NCI-H774 (cell line): ENCODE measurements at regions not wholly inside any gene's neighbourhood (a gene's known extent, or its start where the extent isn't known, plus 50 kb on each side); places are given as distances from the start of the nearest gene placed in this dataset.

ENCODE experiments used
- DNase-seq: peaks from one replicate; lab custom pipeline; 2025; lab: John Stamatoyannopoulos, UW

DNA sequence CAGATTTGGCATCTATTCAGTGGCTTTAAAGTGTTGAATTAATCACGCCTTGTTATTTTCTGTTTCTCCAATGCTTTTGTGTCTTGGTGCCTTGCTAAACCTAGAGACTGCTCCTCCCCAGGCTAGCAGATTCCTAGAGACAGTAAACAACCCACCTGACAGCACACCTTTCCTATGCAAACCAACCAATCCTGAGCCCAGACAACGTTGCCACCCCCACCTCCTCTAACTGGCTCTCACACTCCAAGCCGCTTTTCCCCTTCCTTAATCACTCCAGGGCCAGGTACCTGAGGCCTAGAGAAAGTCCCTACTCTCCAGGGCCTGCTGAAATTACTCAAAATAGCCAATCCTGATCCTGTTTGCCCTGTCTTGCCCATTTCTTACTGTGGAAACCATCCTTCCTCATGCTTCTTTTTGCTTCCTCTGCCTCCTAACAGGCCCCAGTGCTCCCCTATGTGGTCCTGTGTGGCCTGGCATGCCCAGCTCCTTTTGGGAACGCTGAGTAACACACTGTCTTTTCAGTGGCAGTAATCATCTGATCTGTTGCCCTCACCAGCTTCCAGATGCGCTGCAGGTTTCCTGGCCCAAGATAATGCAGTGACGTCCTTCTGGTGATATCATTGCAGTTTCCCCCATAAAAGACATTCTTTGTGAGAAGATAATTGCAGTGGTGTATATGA is 53.4 kb downstream of the GAS1 start:
- no peak for DNase-seq

DNA sequence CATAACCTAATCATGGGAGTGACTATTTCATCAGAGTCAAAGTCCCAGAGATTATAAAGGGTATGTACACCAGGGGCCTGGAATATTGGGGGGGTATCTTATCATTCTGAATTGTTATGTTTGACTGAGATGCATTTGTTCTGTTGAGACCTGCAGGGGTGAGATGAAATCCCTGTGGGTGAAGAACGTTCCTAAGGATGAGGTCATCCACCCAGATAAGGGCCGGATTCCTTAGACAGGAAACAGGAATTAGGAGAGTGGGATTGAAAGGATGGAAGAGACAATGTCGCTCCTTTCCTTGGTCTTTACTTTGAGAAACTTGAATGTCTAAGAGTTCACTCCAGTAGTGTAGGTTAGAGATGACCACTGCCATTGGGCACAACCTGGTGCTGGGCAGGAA is 54.7 kb downstream of the GAS1 start:
- no peak for DNase-seq

DNA sequence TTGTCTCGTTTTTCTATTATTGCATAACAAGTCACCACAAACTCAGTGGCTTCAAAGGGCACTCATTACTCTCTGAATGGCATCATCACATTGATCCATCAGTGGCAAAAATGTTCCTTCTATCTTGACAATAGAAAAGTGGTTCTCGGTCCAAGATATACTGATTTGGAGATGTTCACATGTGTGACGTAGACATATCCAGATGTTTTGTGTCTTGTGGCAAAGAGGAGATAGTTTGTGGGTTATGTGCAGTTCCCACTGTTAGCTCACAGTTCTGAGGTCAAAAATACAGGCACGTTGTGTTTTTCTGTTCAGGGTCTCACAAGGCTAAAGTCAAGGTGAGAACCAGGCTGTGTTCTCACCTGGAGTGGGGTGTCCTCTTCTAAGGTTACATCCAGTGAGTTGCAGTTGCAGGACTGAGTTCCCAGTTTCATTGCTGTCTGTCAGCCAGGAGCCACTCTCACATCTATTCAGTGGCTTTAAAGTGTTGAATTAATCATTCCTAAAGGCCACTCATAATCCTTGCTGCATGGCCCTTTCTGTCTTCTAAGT is 55.3 kb downstream of the GAS1 start:
- no peak for DNase-seq

DNA sequence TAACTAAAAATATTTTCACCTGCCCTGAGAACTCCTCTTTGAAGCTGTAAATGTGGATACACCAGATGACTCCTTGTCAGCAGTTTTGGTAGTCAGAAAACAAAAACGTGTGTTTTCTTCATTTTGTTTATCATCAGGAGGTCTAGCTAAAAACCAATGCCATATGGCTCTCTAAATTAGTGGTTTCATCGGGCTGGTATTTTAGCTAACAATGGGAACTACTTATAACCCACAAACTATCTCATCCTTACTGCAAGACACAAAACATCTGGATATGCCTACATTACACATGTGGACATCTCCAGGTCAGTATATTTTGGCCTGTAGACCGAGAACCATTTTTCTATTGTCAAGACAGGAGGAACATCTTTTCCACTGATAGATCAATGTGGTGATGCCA is 56.2 kb downstream of the GAS1 start:
- no peak for DNase-seq

DNA sequence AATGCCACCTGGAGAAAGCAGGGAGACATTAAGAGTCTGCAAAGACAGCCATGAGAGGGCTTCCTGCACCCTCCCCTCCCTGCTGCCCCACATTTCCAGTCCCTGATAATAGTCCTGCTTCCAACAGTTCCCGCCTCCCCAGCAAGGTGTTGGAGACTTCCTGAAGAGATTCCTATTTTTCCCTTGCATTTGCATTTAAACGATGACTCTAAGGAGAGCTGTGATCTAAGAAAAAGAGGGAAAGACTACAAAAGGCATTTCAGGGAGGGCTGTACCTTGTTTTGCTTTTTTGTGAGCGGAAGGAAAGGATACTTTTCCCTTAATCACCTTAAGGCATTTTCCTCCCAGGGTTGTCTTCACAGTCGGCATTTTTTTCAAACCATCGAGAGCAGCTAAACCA is 62.1 kb downstream of the GAS1 start:
- no peak for DNase-seq

DNA sequence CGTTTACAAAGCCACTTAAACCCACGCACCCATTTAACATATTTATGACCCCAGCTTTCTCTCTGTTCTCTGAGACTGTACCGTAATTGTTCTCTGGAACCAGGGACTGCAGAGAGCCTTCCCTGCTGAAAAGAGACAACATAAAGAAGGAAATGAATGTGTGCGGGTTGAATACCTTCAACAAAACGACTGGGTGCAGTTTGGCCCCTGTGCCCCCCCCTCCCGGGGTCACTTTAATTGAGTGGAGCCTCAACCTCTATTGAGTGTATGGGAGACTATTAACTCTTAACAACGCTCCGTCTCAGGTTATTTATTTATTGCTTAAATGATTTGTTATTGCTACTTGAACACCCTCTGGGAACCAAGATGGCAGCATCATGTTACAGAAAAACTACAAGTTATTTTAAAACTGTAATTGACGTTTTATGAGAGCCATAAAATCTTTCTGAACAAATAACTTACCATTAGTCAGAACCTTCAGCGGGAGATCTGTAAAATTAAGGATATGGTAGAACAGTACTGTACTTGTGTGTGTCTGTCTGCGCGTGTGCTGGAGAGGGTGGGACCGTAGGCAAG is 70.6 kb downstream of the GAS1 start:
- DNase-seq, result no peak

DNA sequence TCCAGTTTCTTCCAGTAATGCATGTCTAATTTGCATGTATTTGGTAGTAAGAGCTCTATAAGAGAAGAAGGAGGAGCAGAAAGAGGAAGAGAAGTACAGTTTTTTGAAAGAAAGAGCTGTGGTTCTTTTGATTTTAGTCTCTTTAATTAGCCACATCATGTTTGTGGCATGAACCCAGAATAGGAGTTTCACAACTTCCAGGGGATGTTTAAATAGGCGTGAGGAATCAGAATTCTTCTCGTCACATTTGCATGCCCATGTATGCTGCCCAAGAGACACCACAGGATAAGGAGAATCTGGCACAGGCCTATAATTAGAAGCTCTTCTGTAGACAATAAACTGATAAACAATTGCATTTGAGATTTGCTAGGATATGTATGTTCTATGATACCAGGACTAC is 78.7 kb downstream of the GAS1 start:
- DNase-seq, result no peak

DNA sequence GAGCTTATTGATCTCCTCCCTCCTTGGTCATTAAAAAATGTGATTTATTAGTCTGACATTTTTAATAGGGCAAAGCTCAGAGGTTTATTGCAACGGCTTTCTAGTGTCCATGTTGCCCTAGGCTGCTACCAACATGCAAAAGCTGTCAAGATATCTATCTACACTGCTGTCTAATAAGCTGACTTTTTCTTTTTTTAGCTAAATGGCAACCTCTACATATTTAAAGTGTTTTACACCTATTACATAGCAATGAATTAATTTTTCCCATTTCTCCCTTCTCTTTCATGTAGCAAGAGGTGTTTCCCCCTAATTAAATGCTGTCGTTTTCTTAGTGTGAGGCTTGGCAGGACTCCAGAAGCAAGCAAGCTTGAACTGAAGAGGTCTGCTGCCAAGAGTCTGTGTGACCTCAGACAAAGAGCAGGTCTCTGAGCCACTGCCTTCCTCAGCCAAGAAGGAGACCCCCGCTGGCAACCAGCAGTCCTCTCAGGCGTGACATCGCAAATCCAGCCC is 79.4 kb downstream of the GAS1 start:
- no peak for DNase-seq

DNA sequence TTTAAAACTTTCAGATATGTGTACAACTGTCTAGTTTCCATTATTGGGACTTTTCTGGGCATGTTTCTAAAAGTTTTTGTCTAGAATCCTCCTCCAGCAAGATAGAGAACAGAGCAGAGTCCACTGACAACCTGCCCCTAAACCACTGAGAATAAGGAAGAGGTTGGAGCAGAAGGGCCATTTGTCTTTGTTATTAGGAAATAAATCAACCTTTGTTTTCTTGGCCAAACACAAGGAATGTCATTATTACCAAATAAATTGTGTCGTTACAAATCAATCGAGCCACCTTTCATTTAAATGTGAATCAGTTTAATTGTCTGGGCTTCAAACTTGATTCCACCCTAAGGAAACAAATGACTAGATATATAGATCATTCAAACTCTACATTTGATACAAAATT is 81.4 kb downstream of the GAS1 start:
- DNase-seq, result no peak

DNA sequence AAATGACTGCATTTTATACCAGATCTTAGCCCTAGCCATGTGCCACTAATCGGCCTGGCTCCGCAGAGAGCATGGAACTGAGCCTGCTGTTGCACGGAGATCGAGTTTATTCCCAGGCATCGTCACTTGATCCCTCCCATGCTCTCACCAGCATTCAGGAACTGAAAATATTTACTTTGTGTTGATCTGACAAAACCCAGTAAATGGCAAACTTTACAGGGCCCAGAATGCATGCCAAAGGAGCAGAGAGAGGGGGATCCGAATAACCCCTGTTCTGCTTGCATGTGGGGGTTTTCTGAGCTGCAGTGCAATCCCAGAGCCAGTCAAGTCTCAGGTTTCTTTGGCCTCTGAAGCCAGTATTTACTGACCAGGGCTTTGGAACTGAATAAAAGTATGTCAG is 87.3 kb downstream of the GAS1 start:
- DNase-seq, result no peak

DNA sequence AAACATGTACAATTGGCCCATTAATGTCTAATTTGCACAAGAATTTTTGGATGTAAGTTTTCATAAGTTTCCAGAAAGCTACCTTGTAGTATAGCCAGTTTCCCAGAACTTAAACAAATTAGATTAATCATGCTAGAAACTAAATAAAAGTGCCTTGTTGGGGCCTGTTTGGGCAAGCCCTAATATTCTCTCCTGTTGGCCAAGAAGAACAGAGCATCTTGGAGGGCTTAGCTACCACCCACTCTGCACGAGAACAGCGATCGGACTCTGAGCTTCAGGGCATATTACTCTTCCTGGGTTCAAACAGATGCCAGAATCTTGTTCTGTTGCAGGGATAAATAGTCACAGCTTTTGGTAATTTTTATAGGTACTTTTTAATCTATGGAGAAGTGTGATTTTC is 88.2 kb downstream of the GAS1 start:
- no peak for DNase-seq

DNA sequence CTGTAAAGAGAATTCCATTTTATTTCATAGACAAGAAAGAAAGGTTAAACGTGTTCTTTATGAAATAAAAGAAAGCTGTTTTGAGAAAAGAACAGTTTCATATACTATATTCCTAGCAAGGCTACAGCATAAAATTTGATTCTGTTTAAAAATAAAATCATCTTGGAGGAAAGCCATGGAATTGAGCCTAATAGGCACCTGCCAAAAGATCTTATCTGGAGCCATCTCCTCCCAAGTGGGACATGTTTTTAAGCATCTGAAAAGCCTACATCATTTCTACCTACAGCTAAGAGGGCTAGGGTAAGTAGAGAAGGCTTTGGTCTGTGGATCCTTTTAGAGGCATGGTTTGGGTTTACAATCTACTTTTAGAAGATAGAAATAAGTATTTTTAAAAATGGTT is 89.3 kb downstream of the GAS1 start:
- DNase-seq, result no peak

DNA sequence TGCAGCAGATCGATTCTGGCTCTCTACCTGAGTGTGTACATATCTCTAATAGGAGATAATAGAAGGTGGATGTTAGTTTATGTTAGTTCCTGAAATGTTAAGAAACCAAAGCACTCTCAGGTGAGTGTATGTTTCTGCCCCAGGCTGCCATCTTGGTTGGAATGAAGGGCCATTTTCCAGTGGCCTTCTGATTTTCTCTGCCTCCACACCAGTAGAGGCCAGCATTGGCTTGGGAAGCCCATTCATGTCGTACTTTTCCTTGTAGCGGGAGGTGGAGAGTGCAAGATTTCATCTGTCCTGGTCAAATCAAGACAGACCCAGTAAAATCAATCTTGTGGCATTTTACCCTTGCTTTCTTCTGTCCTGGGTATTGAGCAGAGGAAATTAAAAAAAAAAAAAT is 91.0 kb downstream of the GAS1 start:
- DNase-seq, result no peak

DNA sequence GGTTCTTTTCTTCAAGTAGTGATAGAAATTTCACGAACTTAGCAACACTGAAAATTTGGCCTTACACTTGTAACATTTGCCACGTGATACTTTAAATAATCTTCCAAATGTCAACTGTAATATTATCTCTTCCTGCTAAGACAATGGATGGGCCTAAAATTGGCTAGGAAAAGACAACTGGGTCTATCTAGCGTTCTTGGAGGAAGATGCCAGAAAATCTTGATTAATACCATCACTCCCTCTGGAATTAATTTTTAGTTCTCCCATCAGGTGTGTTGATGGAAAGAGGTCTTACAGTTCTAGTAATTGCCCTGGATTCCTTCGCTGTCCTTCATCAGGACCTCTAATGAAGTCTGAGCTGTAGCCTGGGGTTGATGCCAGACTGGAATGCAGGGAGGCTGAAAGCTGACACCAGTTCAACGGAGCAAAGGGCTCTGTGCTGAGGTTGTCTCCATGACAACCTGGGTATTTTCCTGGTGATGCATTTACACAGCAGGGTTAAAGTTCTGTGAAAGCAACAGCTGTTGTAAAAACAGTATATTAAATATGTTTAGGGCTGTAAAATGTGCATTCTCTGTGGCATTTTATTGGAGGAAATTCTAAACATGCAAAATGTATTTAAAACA is 92.3 kb downstream of the GAS1 start:
- DNase-seq, result no peak

DNA sequence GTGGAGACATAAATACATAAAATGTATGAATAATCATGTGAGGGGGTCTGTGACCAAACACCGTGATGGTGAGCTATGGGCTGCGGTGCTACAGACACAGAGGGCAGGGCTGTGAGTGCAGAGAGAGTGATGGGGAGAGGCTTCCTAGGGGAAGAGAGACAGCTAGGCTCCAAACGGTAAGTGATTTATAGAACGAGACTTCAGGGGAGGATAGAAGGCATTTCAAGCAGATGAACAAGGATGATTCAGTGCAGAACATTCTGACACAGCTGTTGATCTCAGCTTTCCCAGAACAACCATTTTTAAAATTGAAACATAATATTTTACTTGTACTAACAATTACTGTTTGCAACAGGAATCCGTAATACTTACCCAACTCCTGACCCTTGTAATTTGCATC is 100.7 kb downstream of the GAS1 start:
- DNase-seq, result no peak

DNA sequence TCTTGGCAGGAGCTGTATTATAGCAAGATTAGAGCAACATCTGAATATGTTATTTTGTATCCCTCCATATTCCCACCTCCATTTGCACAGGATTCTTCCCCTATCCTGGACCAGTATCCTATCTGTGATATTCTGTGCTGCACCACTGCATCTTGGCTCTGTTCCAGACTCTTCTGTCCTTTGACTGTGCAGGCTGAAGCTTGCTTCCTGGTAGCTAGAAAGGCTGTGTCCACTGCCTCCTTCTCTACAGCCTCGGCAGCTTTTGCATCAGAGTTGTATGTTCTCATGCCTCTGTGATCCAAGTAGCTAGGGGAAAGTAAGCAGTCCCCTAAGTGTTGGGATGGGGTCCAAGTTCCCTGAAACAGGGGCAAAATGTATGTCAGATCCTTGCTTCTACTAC is 104.1 kb downstream of the GAS1 start:
- no peak for DNase-seq

DNA sequence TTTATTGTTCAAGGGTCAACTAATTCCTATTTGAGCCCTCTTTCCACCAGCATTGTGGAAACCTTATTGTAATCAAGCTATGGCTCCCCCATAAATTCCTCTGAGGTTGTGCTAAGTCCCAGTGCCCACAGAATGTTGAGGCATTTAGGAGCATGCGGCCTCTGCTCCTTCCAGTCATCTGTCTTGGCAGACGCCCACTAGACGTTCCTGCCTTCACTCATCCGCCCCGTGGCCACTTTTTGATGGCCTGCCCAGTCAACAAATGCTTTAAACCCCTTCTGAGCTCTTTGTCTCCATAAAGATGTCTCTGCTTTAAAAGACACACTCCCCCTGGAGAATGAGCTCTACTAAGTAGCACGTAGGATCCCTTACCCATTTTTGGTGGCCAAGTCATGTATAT is 104.7 kb downstream of the GAS1 start:
- DNase-seq, result no peak

DNA sequence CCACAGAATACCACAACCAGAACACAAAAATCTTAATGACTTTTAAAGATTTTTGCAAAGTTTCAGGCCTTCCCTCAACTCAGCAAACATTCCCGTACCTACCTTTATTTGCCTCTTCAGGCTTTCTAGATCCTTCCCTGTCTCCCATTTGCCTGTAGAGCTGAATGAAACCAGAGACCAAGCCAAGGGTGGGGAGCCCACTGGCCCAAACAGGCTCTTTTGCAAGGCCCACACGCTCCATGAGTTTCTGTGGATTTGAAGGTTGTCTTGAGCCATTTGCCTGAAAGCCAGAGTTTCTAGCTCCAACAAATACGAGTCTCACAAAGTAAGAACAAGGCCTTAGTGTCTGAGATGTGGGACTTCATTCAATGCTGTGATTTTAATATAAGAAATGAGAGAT is 107.8 kb downstream of the GAS1 start:
- DNase-seq, result no peak

DNA sequence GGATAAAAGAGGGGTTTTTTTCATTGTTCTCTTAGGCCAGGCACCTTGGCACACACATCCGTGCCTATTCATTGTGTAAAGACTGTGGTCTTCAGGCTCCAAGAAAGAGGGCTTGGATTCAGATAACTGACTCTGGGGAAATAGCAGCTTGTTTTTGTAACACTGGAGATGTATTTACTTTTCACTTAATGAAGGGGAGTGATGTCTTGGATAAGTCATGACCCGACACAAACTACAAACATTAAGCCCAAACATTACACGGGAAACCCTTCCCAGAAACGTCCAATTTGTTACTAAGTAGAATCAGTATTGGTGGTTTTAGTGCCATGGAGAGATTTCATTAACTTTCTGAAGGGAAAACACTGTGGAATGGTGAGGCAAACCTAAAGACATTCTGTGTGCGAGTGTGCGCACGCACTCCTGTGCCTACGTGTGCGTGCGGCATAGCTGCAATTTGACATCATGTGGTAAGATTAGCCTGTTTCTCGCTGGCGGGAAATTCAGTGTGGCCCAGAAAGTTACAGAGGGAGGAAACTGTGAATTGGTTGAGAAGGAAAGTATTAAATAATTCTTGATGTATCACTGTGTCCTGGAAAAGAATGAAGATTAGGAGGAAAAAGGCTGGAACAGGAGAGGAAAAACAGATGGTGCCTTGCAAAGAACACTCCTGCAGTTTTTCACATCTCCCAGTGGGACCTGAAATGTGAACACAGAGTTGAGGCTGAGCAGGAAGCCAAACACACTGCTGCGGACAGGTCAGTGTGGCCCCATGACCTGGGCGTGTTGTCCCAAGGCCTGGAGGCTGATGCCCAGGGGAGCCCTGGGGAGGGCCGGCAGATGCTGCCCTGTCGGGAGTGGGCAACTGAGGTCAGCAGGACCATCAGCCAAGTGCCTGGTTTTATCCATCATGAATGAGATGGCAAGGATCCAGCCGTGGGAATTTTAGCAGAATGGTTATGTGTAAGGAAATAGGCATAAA is 108.5 kb downstream of the GAS1 start:
- no peak for DNase-seq

DNA sequence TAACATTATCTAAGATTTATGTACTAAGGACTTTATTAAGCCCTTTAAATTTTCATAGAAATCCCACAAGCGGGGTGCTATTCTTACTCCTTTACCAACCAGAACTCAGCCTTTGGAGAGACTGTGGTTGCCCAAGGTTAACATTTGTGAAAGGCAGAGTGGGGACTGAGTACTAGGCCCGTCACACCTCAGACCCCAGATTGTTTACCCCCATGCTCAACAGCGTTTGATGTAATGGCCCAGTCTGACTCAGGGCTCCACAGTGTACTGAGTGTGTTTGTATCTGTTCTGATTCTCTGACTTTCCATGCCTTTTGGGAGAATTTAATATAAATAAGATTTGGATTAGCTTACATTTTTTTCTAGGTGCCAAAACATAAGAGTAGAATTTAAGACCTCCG is 110.0 kb downstream of the GAS1 start:
- DNase-seq, result no peak

DNA sequence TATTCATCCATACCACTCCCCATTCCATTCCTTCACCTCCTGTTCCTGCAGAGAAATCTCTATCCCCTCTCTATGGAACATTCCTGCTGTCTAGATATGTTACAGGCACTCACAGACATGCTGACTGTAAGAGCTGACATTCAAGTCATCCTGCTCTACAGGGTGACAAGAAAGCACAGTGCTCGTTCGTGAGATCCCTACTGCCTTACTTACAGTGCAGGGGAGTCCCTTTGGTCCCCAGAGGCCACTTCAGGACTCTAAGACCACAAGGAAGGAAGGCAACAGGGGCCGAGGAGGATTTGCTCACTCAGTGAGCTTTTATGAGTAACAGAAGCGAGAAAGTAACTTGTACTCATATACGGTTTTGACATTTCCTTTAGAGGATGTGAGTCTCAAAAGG is 110.5 kb downstream of the GAS1 start:
- no peak for DNase-seq

DNA sequence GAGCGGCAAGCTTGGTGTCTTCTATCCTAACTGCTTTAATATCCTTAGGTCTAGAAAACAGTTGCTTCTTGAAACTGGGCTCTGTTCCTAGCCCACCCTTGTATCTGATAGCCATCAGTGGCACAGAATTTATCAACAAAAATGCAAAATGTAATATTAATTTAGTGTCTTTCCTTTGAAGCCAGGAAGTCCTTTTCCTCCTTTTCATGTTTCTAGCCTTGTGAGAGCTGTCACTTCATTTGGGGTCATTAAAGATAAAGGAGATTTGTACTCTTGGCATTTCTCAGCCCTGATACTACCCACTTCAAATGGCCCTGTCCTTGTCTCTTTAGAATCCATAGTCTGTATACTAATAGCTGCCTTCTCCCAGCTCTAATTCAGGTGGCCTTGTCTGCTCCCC is 111.0 kb downstream of the GAS1 start:
- no peak for DNase-seq
